Activated B cell treated with CpG ODN at 0.5 μM for 24 hours (primary cell): ENCODE measurements at regions not wholly inside any gene's neighbourhood (a gene's known extent, or its start where the extent isn't known, plus 50 kb on each side); places are given as distances from the start of the nearest gene placed in this dataset.
"Not testable (repeated sequence)": the region's sequence is repeated elsewhere in the genome, so short reads cannot be mapped to it uniquely, and the experiment has no call there.

ENCODE experiments used
- ATAC-seq: fragments of 200-7000 bp; cut with Tn5 transposase; one replicate; pipeline ENCODE4 v1.10.0; 2021; ENCODE audit warnings: low read depth, mild to moderate bottlenecking, moderate library complexity
- CTCF ChIA-PET: fragments of 350-600 bp; sonication (Branson Sonifier 250); formaldehyde crosslinking; loops from one replicate; lab custom pipeline; 2021; ENCODE audit warnings: antibody characterized with exemption; lab: Charles Lee
- POLR2A ChIA-PET: fragments of 350-600 bp; sonication (Branson Sonifier 250); formaldehyde crosslinking; loops from one replicate; lab custom pipeline; 2021; ENCODE audit warnings: antibody characterized with exemption; lab: Charles Lee
- DNase-seq: peaks from one replicate; pipeline ENCODE4 v3.0.0; 2022
- H3K27ac Mint-ChIP-seq: one replicate; pipeline ENCODE4 v1.8.0; 2020; ENCODE audit warnings: mixed read lengths
- H3K27me3 Mint-ChIP-seq: one replicate; pipeline ENCODE4 v1.8.0; 2021; ENCODE audit warnings: mixed read lengths
- H3K36me3 Mint-ChIP-seq: one replicate; pipeline ENCODE4 v1.8.0; 2021; ENCODE audit warnings: low read depth, mixed read lengths
- H3K4me1 Mint-ChIP-seq: one replicate; pipeline ENCODE4 v1.8.0; 2021; ENCODE audit warnings: mixed read lengths
- H3K4me3 Mint-ChIP-seq: one replicate; pipeline ENCODE4 v1.8.0; 2020; ENCODE audit warnings: mild to moderate bottlenecking, mixed read lengths
- H3K9me3 Mint-ChIP-seq: one replicate; pipeline ENCODE4 v1.8.0; 2020; ENCODE audit warnings: mixed read lengths
- intact Hi-C: fragments of 100-400 bp; cut with micrococcal nuclease; formaldehyde crosslinking; loops from one replicate; pipeline ENCODE4 v1.15.1; 2024
- TF ChIP-seq, protein P1 (sequence below): fragments of 200-600 bp; IDR thresholded peaks from one replicate; pipeline ENCODE4 v1.8.0; 2022; ENCODE audit warnings: antibody characterized with exemption, mild to moderate bottlenecking

DNA sequence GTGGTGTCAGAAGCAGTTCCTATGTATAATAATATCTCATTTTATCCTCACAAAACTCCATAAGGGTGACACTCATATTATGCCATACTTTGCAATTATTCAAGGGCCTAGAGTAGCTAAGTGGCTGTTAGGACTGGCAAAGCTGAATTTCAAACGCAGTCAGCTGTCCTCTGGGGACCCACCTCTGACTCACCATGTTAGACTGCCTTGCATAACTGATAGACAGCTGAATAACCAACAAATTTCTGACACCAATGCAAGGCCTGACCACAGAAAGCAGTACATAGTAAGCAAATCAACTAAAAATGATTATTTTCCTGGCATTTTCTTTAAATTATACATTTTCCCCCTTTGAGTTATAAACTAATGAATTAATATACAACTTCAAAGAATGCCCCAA, 251.6 kb upstream of the PTGER4 start:
- Mint-ChIP-seq H3K36me3 (no peaks in the 10 kb centered on the region), H3K4me1 (peaks cover 17% of the 10 kb centered on the region), H3K27ac (no peak overlapping the region), H3K27me3 (no peaks in the 10 kb centered on the region), H3K9me3 (no peaks in the 10 kb centered on the region), H3K4me3 (no peak overlapping the region)
- TF ChIP-seq, protein P1, sequence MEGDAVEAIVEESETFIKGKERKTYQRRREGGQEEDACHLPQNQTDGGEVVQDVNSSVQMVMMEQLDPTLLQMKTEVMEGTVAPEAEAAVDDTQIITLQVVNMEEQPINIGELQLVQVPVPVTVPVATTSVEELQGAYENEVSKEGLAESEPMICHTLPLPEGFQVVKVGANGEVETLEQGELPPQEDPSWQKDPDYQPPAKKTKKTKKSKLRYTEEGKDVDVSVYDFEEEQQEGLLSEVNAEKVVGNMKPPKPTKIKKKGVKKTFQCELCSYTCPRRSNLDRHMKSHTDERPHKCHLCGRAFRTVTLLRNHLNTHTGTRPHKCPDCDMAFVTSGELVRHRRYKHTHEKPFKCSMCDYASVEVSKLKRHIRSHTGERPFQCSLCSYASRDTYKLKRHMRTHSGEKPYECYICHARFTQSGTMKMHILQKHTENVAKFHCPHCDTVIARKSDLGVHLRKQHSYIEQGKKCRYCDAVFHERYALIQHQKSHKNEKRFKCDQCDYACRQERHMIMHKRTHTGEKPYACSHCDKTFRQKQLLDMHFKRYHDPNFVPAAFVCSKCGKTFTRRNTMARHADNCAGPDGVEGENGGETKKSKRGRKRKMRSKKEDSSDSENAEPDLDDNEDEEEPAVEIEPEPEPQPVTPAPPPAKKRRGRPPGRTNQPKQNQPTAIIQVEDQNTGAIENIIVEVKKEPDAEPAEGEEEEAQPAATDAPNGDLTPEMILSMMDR: no peak
- ChIA-PET CTCF (interaction anchor here (1.2 kb wide), 1 partner anchor 9 kb away, joined by 7 read pairs; no protein-coding TSS in a partner anchor), POLR2A (interaction anchor here (1.0 to 1.9 kb wide), 4 partner anchors 9 to 252 kb away, joined by 3 to 12 read pairs (median 5); partner anchors contain the start of gene PTGER4)
- ATAC-seq: peak; percentile 98
- intact Hi-C loops: loop anchor here (2.0 kb wide), 3 partner anchors 17 to 61 kb away; no protein-coding TSS in a partner anchor
- no peak for DNase-seq

DNA sequence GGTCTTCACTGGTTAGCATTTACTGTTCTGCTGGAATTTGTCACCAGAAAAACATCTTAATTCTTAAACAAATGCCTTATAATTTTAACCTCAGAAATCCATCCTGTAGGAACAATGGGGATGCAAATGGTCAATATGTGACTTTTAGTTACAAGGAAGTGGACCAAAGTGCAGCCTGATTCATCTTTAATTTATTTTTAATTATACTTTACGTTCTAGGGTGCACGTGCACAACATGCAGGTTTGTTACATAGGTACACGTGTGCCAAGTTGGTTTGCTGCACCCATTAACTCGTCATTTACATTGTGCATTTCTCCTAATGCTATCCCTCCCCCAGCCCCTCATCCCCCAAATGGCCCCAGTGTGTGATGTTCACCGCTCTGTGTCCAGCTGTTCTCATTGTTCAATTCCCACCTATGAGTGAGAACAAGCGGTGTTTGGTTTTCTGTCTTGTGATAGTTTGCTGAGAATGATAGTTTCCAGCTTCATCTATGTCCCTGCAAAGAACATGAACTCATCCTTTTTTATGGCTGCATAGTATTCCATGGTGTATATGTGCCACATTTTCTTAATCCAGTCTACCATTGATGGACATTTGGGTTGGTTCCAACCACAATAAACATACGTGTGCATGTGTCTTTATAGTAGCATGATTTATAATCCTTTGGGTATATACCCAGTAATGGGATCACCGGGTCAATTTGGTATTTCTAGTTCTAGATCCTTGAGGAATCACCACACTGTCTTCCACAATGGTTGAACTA, 262.5 kb upstream of the PTGER4 start:
- ATAC-seq, H3K36me3 Mint-ChIP-seq, H3K4me1 Mint-ChIP-seq, H3K9me3 Mint-ChIP-seq, H3K4me3 Mint-ChIP-seq, CTCF ChIA-PET, H3K27me3 Mint-ChIP-seq, POLR2A ChIA-PET, intact Hi-C loops, DNase-seq, H3K27ac Mint-ChIP-seq: not testable (repeated sequence)

DNA sequence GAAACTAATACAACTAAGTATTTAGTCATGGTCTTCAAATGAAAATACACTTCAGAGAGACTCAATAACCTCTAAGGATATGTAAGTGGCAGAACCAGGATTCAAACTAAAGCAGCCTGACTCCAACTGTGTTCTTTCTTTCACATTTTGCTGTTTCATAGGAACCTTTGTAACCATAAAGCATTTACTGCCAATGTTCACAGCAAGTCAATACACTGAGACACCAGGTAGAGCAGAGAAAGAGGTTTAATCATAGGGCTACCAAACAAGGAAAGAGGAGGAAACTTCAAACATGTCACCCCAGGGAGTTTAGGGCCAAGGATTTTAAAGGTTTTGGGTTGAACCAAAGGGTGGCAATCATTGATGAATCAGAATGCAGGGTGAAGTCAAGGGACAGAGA, 263.1 kb upstream of the PTGER4 start:
- ChIA-PET CTCF (no interaction called here), POLR2A (no interaction called here)
- TF ChIP-seq, protein P1: no peak
- intact Hi-C loops: no loop called here
- H3K36me3 Mint-ChIP-seq: no peaks in the 10 kb centered on the region
- H3K4me3 Mint-ChIP-seq: no peak overlapping the region
- H3K9me3 Mint-ChIP-seq: peaks cover 3% of the 10 kb centered on the region
- no peak for DNase-seq
- H3K27me3 Mint-ChIP-seq: no peaks in the 10 kb centered on the region
- no peak for ATAC-seq
- no peak overlapping the region for H3K27ac Mint-ChIP-seq
- peaks cover under 1% of the 10 kb centered on the region for H3K4me1 Mint-ChIP-seq

DNA sequence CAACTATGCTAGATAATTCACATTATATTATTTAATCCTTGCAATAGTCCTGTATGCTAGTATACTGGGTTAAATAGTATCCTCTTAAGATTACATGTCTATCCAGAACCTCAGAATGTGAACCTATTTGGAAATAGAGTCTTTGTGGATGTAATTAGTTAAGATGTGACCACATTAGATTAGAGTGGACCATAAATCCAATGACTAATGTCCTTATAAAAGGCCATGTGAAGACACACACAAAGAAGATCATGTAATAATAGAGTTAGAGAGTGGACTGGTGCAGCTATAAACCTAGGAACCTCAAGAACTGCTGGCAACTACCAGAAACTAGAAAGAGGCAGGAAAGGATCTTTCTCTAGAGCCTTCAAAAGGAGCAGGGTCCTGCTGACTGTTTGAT, 263.6 kb upstream of the PTGER4 start:
- ChIA-PET POLR2A (no interaction called here), CTCF (no interaction called here)
- H3K9me3 Mint-ChIP-seq: peaks cover 3% of the 10 kb centered on the region
- H3K27me3 Mint-ChIP-seq: no peaks in the 10 kb centered on the region
- H3K27ac Mint-ChIP-seq: no peak overlapping the region
- ATAC-seq: no peak
- DNase-seq: no peak
- intact Hi-C loops: no loop called here
- TF ChIP-seq, protein P1: no peak
- no peaks in the 10 kb centered on the region for H3K36me3 Mint-ChIP-seq
- peaks cover 5% of the 10 kb centered on the region for H3K4me1 Mint-ChIP-seq
- no peak overlapping the region for H3K4me3 Mint-ChIP-seq

DNA sequence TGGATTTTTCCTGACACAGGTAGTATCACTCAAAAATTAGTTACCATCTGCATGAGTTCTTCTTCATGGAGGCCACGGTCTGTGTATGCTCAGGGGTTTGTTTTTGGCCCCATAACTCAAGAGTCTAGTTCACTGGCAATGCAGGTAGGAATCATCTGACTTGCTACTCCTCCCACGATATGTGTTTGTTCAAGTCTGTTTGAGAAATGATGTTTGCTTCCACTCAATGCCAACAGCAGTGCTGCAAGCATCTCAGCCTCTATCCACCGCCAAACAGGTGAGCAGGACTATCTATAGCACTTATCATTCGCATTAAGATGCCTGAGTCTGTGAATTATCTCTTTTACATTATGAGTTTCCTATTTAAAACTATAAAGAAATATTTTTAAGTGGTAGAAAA, 264.8 kb upstream of the PTGER4 start:
- Mint-ChIP-seq H3K36me3 (no peaks in the 10 kb centered on the region), H3K4me1 (peaks cover 16% of the 10 kb centered on the region), H3K27me3 (no peaks in the 10 kb centered on the region), H3K27ac (no peak overlapping the region), H3K9me3 (peaks cover 3% of the 10 kb centered on the region), H3K4me3 (no peak overlapping the region)
- no peak for DNase-seq
- TF ChIP-seq, protein P1: no peak
- CTCF ChIA-PET: no interaction called here
- intact Hi-C loops: no loop called here
- ATAC-seq: no peak
- POLR2A ChIA-PET: no interaction called here
